Astrocyte of the hippocampus (primary cell): ENCODE measurements at regions not wholly inside any gene's neighbourhood (a gene's known extent, or its start where the extent isn't known, plus 50 kb on each side); places are given as distances from the start of the nearest gene placed in this dataset.

ENCODE experiments used
- DNase-seq: peaks from one replicate; pipeline ENCODE4 v3.0.0; 2011; ENCODE audit warnings: low read depth, low spot score

DNA sequence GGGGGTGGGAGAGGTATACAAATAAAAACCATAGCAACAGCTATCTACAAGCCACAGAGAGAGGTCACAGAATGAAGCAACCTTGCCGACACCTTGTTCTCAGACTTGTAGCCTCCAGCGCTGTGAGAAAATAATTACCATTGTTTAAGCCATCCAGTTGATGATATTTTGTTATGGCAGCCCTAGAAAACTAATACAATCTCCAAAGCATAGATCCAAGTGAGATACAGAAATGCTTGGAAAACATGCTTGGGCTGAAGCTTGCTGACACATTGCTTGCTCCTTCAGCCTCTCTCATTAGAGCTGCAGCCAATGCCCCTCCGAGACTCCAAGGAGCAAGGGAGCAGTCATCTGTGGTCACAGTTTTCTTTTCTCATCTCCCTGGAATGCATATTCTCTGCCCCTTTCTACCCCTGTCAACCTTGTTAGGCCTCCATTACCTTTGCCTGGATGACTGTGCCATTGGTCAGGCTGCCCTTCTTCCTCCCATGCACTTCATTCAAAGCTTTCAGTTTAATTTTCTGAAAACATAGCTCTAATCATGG, 401.4 kb upstream of the KLF4 start:
- DNase-seq, result peak; percentile 34

GRCh38 chr9:107888773-107889227, 399.2 kb upstream of the KLF4 start:
- DNase-seq, result no peak

DNA sequence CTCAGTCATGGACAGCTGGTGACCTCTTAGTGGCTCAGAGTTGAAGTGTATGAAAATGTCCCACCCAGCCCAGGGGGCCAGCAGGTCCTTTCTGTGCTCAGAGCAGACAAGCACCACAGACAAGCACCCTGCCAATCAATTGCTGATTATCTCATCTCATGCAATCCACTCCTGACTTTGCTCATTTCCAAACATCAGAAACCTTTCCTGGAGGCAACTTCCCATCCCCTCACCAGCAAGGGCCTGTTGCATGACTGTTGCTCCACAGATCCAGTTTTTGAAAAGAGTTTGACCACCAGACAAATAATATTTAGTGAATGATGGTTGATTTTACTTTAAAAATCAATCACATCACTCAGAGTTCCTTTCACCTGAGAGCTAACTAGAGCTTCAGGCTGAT, 397.3 kb upstream of the KLF4 start:
- DNase-seq, result no peak

DNA sequence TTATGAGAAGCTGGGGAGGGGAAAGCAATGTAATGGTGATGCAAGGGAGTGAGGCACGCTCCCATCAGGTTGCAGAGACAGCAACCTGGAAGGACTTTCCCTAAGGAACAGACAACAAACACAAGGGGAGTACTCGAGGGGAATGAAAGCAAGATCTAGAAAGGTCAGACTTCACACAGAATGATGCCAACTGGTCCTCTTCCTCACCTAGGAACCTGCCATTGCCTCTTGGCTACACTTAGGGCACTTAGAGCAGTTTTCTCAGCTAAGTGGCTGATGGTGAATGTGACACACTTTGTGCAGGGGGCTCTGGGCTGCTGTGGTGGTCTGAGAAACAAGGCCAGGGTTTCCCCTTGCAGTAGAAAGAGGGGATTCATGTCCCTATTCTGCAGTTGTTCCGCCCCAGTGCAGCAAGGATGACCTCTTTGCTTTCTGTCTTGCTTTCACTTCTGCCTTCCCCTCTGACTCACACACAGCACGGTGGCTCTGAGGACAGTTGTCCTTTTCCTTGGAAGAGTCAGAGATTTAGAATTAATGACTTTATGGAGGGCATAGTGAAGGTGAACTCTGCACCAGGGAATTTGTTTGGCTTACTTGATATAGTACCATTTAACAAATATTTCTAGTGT, 394.0 kb upstream of the KLF4 start:
- DNase-seq, result no peak

DNA sequence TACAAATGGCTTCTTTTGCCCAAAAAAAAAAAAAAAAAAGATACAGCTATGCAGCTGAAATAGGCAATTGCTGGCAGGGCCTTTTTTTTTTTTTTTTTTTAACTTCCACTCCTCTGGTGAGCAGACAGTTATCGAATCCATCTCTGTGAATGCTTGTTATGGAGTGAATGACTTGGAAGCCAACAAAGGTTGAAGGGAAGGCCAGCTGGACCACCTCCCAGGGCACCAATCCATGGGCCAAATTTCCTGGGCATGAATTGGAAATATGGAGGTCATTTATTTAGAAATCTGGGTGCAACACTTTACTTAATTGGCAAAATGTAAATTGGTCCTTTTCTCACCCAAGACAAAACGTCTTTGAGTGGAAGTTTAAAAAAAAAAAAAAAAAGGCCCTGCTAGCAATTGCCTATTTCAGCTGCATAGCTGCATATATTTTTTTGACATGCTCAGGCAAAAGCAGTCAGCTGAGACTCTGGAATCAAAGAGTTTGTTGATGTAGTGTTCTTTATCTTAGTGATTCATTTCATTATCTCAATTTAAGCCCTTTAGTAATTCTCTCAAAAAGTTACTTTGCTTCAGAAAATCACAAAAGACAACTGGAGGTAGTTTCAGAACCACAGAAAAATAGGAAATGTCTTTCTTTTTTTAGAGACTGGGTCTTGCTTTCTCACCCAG, 392.2 kb upstream of the KLF4 start:
- peak; percentile 23 for DNase-seq

GRCh38 chr9:107878462-107878861, 388.9 kb upstream of the KLF4 start:
- no peak for DNase-seq

DNA sequence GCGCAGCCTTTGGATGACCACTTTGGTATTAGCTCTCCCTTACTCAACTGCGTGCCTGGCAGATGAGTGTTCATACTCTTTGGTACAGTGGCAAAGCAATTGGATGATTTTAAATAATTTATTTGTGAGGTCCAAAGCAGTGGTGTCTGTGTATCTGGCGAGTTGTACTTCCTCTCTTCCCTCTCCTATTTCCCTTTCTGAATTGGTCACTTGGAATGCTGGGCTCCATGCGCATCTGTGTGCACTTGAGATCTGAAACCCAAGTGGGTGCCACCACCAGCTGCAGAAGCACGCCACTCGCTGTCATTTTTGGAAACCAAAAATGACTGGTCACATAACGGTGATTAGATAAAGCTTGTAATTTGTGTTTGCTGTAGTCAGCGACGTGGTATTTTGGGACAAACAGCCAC, 386.0 kb upstream of the KLF4 start:
- DNase-seq, result no peak

DNA sequence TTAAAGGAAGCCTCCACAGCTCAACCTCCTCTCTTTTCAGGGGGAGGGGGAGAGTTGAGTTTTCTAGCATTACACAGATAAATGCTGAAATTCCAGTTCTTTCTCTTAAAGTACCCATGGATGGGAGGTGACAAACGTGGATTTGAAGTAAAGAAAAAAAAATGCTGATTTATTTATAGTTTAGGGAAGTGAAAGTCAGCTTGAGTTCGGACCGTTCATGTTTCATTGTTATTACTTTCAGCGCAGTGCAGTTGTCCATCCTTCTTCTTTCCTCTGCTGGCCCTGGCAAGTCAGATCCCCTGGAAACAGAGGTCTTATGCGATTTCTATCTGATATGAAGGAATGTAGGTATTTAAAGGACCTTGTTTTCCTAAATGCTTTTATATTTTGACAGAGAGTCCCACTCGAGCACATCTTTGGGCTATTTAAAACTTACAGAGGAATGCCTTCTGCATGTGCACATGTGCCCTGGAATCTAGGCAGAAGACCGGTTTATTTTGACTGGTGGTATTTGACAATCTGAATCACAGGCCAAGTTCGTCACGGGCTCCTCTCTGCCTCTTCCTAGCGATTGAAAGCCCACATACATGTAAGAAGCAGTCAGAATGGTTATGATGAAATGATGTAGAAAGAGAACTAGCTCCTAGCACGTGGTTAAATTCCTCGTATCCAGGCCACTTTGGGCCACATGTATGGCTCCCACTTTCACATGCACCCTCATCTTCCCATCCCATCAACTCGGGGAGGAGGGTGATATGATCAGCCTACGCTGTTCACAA, 385.2 kb upstream of the KLF4 start:
- no peak for DNase-seq

GRCh38 chr9:107874137-107874536, 384.6 kb upstream of the KLF4 start:
- no peak for DNase-seq

- no peak for DNase-seq
Observed at GRCh38 chr9:107872457-107873192, 383.1 kb upstream of the KLF4 start.

DNA sequence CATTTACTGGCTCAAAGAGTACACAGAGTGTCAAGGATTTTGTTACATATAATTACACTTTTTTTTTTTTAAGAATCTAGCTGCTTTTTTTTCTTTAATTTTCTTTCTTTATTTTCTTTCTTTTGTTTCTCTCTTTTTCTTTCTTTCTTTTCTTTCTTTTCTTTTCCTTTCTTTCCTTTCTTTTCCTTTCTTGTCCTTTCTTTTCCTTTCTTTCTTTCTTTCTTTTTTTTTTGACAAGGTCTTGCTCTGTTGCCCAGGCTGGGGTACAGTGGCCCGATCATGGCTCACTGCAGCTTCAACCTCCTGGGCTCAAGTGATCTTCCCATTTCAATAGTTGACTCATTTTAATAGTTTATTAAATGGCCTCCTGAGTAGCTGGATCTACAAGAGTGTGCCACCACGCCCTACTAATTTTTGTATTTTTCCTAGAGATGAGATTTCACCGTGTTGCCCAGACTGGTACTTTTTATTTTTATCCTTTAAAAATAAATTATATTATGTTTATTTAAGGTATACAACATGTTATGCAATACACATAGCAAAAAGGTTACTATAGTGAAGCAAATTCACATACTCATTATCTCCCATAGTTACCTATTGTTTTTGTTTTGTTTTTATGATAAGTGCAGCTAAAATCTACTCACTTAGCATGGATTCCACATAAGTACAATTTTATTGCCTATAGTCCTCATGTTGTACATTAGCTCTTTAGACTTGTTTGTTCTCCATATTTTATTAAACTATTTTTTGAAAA, 381.5 kb upstream of the KLF4 start:
- no peak for DNase-seq

DNA sequence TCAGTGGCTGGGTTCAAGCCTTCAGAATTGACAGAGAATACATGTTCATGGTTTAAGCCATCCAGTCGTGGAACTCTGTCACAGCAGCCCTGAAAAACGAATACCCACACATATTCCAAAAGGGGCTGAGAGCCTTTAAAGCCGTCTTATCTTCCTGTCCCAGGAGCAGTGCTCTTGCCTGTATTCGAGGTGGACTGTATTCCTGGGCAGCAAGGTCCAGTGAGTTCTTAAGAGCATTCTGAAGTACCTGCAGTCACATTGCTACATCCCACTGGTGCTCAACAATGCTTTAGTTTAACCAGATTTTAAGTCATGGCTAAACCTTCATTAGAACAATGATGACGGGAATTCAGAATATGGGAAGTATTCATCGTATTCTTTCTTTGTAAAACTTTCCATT, 380.7 kb upstream of the KLF4 start:
- DNase-seq, result no peak

- DNase-seq, result no peak
Observed at GRCh38 chr9:107869111-107869510, 379.5 kb upstream of the KLF4 start.

DNA sequence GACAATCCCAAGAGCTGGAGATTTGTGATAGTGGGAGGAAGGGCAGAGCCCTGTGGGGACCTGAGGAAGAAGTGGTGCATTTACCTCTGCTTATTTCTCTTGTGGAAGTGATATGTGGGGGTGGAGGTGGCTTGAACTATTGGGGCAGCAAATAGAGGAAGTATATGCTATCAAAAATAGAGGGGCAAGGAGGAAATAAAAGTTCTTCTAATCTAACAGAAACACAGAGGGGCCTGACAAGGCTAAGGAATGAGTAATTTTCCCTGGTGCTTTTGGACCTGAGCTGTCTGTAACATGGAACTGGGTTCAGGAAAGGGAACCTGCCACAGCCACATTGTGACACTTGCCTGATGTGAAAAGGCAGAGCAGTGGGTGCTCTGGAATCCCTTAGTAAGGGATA, 378.6 kb upstream of the KLF4 start:
- DNase-seq, result no peak

DNA sequence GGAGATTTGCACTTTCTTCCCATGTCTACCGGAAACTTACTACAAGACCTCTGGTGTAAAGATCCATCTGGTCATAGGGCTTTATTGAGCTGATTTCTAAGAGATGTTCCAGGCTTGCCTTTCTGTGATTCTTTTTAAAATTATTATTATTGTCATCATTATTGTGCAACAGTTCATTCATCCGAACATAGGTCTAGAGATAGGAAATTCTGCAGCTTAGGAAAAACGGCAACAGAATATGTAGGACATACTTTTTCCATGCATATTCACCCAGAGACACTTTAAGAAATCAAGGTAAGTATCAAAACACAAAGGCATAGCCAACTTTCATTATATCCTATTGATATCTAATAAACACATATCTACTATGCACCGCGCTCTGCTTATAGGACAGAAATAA, 378.2 kb upstream of the KLF4 start:
- no peak for DNase-seq

DNA sequence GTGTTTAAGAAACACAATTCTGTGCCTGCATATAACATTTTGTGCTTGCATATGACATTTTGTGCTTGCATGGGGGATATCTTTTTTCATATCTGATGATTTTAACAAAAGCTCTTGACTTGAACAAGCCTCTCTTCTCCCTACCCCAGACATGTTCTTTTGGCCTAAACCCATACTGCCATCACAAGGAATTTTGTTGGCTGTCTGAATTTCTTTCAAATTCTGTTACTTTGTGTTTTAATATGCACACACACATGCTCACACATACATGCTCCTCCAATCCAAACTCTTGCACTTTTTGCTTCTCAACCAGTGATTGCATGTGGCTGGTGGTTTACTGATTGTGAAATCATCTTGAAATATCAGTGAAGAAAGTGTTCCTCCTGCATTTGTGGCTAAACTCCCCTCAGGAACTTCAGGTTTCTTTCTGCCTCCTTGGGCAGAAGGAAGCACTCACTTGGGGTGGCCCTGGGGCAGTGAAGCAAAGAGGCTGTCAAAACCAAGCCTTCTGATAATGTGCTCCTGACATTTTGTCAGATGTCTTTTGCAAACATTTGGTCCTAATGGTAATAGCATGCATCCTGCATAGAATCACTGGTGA, 377.2 kb upstream of the KLF4 start:
- DNase-seq, result no peak

GRCh38 chr9:107863396-107863795, 373.8 kb upstream of the KLF4 start:
- no peak for DNase-seq

- DNase-seq, result no peak
Observed at GRCh38 chr9:107862881-107863280, 373.3 kb upstream of the KLF4 start.

GRCh38 chr9:107862323-107862722, 372.8 kb upstream of the KLF4 start:
- no peak for DNase-seq

DNA sequence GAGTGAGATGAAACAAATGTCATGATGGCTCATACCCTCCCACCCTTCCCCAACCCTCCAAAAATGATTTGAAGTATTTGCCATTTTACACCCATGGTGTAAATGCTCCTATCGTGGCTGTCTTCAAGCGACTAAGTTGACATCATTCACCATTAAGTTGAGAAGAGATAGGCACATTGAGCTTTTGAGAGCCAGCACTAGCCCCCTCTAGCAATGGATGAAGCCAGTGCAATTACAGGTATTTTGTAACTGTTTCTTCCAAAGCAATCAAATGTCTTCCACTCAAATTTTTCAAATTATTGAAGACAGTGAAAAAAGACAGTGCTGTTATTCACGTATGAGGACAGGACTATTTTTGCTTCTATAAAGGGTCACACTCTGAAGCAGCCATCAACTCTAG, 371.5 kb upstream of the KLF4 start:
- DNase-seq, result no peak

- no peak for DNase-seq
Observed at GRCh38 chr9:107858260-107858659, 368.7 kb upstream of the KLF4 start.
